Stomach (tissue), 4 donors: ENCODE measurements at regions not wholly inside any gene's neighbourhood (a gene's known extent, or its start where the extent isn't known, plus 50 kb on each side); places are given as distances from the start of the nearest gene placed in this dataset.

Source experiments
- POLR2A ChIP-seq, 4 donors: fragments of 450-650 bp; IDR thresholded peaks; one replicate each; pipeline ENCODE4 v1.6.1; 2016; ENCODE audit warnings: antibody characterized with exemption in 4 of 4, control low read depth in 2 of 4, mild to moderate bottlenecking in 1 of 4, moderate library complexity in 1 of 4
- POLR2AphosphoS5 ChIP-seq, 3 donors: sonication (generic); formaldehyde crosslinking; IDR thresholded peaks; one replicate each; pipeline ENCODE4 v1.6.1; 2016; ENCODE audit warnings: antibody characterized with exemption in 3 of 3
- TF ChIP-seq, protein P1 (sequence below), 7 experiments: fragments of 450-650 bp in 4 of 7; fragments of 200-600 bp in 3 of 7; sonication (generic) in 3 of 7; IDR thresholded peaks; one replicate each; pipeline ENCODE4 v1.5.1; 2016 to 2019; ENCODE audit warnings: antibody characterized with exemption in 7 of 7, control low read depth in 2 of 7, mild to moderate bottlenecking in 1 of 7

DNA sequence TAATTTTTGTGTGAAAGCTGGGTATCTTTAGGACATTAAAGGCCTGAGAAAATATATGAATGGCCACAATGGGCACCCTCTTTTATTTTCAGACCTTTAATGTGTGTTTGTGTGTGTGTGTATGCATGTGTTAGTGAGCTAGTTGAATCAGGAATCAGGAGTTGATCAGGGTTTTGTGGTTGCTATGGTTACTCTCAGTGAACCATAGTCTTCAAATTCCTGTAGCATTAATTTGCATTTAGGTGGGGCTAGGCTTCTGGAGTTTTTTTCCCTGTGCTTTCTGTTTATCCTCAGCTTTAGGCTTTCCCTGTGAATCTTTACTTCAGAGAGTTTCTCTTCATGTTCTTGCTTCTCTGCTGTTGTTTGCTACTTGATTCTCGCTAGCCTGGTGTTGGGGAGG is 122.0 kb upstream of the ONECUT1 start:
- TF ChIP-seq, protein P1, sequence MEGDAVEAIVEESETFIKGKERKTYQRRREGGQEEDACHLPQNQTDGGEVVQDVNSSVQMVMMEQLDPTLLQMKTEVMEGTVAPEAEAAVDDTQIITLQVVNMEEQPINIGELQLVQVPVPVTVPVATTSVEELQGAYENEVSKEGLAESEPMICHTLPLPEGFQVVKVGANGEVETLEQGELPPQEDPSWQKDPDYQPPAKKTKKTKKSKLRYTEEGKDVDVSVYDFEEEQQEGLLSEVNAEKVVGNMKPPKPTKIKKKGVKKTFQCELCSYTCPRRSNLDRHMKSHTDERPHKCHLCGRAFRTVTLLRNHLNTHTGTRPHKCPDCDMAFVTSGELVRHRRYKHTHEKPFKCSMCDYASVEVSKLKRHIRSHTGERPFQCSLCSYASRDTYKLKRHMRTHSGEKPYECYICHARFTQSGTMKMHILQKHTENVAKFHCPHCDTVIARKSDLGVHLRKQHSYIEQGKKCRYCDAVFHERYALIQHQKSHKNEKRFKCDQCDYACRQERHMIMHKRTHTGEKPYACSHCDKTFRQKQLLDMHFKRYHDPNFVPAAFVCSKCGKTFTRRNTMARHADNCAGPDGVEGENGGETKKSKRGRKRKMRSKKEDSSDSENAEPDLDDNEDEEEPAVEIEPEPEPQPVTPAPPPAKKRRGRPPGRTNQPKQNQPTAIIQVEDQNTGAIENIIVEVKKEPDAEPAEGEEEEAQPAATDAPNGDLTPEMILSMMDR (IDR thresholded peaks at IDR 0.05): no peak
- TF ChIP-seq POLR2AphosphoS5 (IDR thresholded peaks at IDR 0.05) (no peak), POLR2A (IDR thresholded peaks at IDR 0.05) (no peak)
